BLaER1 (cell line): ENCODE measurements at regions not wholly inside any gene's neighbourhood (a gene's known extent, or its start where the extent isn't known, plus 50 kb on each side); places are given as distances from the start of the nearest gene placed in this dataset.

Source experiments
- H3K27ac ChIP-seq: shearing (Covaris generic); formaldehyde crosslinking; 2 replicates; pipeline ENCODE4 v1.8.1; 2022
- H3K27me3 ChIP-seq: shearing (Covaris generic); formaldehyde crosslinking; 2 replicates; pipeline ENCODE4 v1.8.1; 2022
- H3K36me3 ChIP-seq: shearing (Covaris generic); formaldehyde crosslinking; 2 replicates; pipeline ENCODE4 v1.8.1; 2022
- H3K4me1 ChIP-seq: shearing (Covaris generic); formaldehyde crosslinking; 2 replicates; pipeline ENCODE4 v1.8.1; 2022
- H3K4me2 ChIP-seq: shearing (Covaris generic); formaldehyde crosslinking; 2 replicates; pipeline ENCODE4 v1.8.1; 2022
- H3K4me3 ChIP-seq: shearing (Covaris generic); formaldehyde crosslinking; 2 replicates; pipeline ENCODE4 v1.8.1; 2022
- H3K9ac ChIP-seq: shearing (Covaris generic); formaldehyde crosslinking; 2 replicates; pipeline ENCODE4 v1.8.1; 2022
- H3K9me3 ChIP-seq: shearing (Covaris generic); formaldehyde crosslinking; 2 replicates; pipeline ENCODE4 v1.8.1; 2022
- H4K20me1 ChIP-seq: shearing (Covaris generic); formaldehyde crosslinking; 2 replicates; pipeline ENCODE4 v1.8.1; 2022
- Cebpa-rat ChIP-seq: shearing (Covaris generic); IDR thresholded peaks from 2 replicates; pipeline ENCODE4 v1.8.1; 2022

- no peak overlapping the region for H3K4me3 ChIP-seq
- H3K9me3 ChIP-seq: 0 out of 2 replicates have a peak, but pooled peaks cover 1% of the 10 kb centered on the region
- no peak overlapping the region for H3K4me2 ChIP-seq
- no peaks in the 10 kb centered on the region for H3K4me1 ChIP-seq
- no peak overlapping the region for H3K9ac ChIP-seq
- no peak for TF ChIP-seq Cebpa-rat
- H3K27me3 ChIP-seq: no peaks in the 10 kb centered on the region
- H3K27ac ChIP-seq: no peak overlapping the region
- H4K20me1 ChIP-seq: no peaks in the 10 kb centered on the region
- H3K36me3 ChIP-seq: no peaks in the 10 kb centered on the region
Observed at GRCh38 chr18:22632191-22632590, 214.5 kb upstream of the CTAGE1 start.

- Histone ChIP-seq H3K4me3 (no peak overlapping the region), H3K27ac (no peak overlapping the region), H3K4me2 (no peak overlapping the region), H3K4me1 (no peaks in the 10 kb centered on the region), H3K36me3 (no peaks in the 10 kb centered on the region), H3K9me3 (0 out of 2 replicates have a peak, but pooled peaks cover 6% of the 10 kb centered on the region), H4K20me1 (no peaks in the 10 kb centered on the region), H3K27me3 (no peaks in the 10 kb centered on the region), H3K9ac (no peak overlapping the region)
- TF ChIP-seq Cebpa-rat: no peak
Observed at GRCh38 chr18:22634464-22634863, 216.7 kb upstream of the CTAGE1 start.

GRCh38 chr18:22637787-22638186, 220.1 kb upstream of the CTAGE1 start:
- Histone ChIP-seq H3K9ac (no peak overlapping the region), H3K27ac (no peak overlapping the region), H3K4me3 (no peak overlapping the region), H3K4me2 (no peak overlapping the region), H3K9me3 (0 out of 2 replicates have a peak, but pooled peaks cover 6% of the 10 kb centered on the region), H4K20me1 (no peaks in the 10 kb centered on the region), H3K4me1 (no peaks in the 10 kb centered on the region), H3K36me3 (no peaks in the 10 kb centered on the region), H3K27me3 (no peaks in the 10 kb centered on the region)
- TF ChIP-seq Cebpa-rat: no peak

- Histone ChIP-seq H4K20me1 (no peaks in the 10 kb centered on the region), H3K4me3 (no peak overlapping the region), H3K9ac (no peak overlapping the region), H3K4me2 (no peak overlapping the region), H3K27ac (no peak overlapping the region), H3K9me3 (0 out of 2 replicates have a peak, but pooled peaks cover 6% of the 10 kb centered on the region), H3K36me3 (no peaks in the 10 kb centered on the region), H3K27me3 (no peaks in the 10 kb centered on the region), H3K4me1 (no peaks in the 10 kb centered on the region)
- no peak for TF ChIP-seq Cebpa-rat
Observed at GRCh38 chr18:22639026-22639463, 221.3 kb upstream of the CTAGE1 start.

GRCh38 chr18:22639561-22639960, 221.8 kb upstream of the CTAGE1 start:
- Histone ChIP-seq H3K9ac (no peak overlapping the region), H3K4me3 (no peak overlapping the region), H3K4me1 (no peaks in the 10 kb centered on the region), H3K27me3 (no peaks in the 10 kb centered on the region), H3K27ac (no peak overlapping the region), H3K9me3 (0 out of 2 replicates have a peak, but pooled peaks cover 6% of the 10 kb centered on the region), H3K36me3 (no peaks in the 10 kb centered on the region), H4K20me1 (no peaks in the 10 kb centered on the region), H3K4me2 (no peak overlapping the region)
- TF ChIP-seq Cebpa-rat: no peak

- Histone ChIP-seq H3K36me3 (no peaks in the 10 kb centered on the region), H3K9me3 (0 out of 2 replicates have a peak, but pooled peaks cover 6% of the 10 kb centered on the region), H3K27ac (no peak overlapping the region), H3K4me2 (no peak overlapping the region), H4K20me1 (no peaks in the 10 kb centered on the region), H3K27me3 (no peaks in the 10 kb centered on the region), H3K4me3 (no peak overlapping the region), H3K4me1 (no peaks in the 10 kb centered on the region), H3K9ac (no peak overlapping the region)
- TF ChIP-seq Cebpa-rat: no peak
Observed at GRCh38 chr18:22640281-22640842, 222.6 kb upstream of the CTAGE1 start.

GRCh38 chr18:22641958-22642357, 224.2 kb upstream of the CTAGE1 start:
- Histone ChIP-seq H3K4me2 (no peak overlapping the region), H4K20me1 (no peaks in the 10 kb centered on the region)
- no peak for TF ChIP-seq Cebpa-rat

GRCh38 chr18:22643731-22644130, 226.0 kb upstream of the CTAGE1 start:
- H3K4me1 ChIP-seq: no peaks in the 10 kb centered on the region
- no peaks in the 10 kb centered on the region for H3K9me3 ChIP-seq
- H3K4me3 ChIP-seq: no peak overlapping the region
- no peaks in the 10 kb centered on the region for H3K36me3 ChIP-seq
- no peaks in the 10 kb centered on the region for H3K27me3 ChIP-seq
- H3K4me2 ChIP-seq: no peak overlapping the region
- no peak for TF ChIP-seq Cebpa-rat
- H4K20me1 ChIP-seq: no peaks in the 10 kb centered on the region
- H3K9ac ChIP-seq: no peak overlapping the region
- H3K27ac ChIP-seq: no peak overlapping the region

More at GRCh38 chr18:22641958-22642357, 224.2 kb upstream of the CTAGE1 start:
- Histone ChIP-seq H3K9me3 (0 out of 2 replicates have a peak, but pooled peaks cover 6% of the 10 kb centered on the region), H3K9ac (no peak overlapping the region), H3K27me3 (no peaks in the 10 kb centered on the region), H3K27ac (no peak overlapping the region), H3K4me3 (no peak overlapping the region), H3K4me1 (no peaks in the 10 kb centered on the region), H3K36me3 (no peaks in the 10 kb centered on the region)

- Histone ChIP-seq H3K27me3 (no peaks in the 10 kb centered on the region), H3K9me3 (peaks cover 5% of the 10 kb centered on the region), H3K9ac (no peak overlapping the region), H3K4me1 (no peaks in the 10 kb centered on the region), H3K4me2 (no peak overlapping the region), H4K20me1 (no peaks in the 10 kb centered on the region), H3K4me3 (no peak overlapping the region), H3K27ac (no peak overlapping the region), H3K36me3 (no peaks in the 10 kb centered on the region)
- TF ChIP-seq Cebpa-rat: peak; percentile 55; the same call in 1 of the 2 replicates
Observed at GRCh38 chr18:22650247-22650646, 232.5 kb upstream of the CTAGE1 start.

- Histone ChIP-seq H3K4me3 (no peak overlapping the region), H3K27ac (no peak overlapping the region), H3K9ac (no peak overlapping the region), H3K36me3 (no peaks in the 10 kb centered on the region), H4K20me1 (no peaks in the 10 kb centered on the region), H3K9me3 (peaks cover 29% of the 10 kb centered on the region), H3K4me2 (no peak overlapping the region), H3K27me3 (no peaks in the 10 kb centered on the region), H3K4me1 (no peaks in the 10 kb centered on the region)
- TF ChIP-seq Cebpa-rat: no peak
Observed at GRCh38 chr18:22657619-22658018, 239.9 kb upstream of the CTAGE1 start.
